Stimulated activated naive CD8-positive, alpha-beta T cell treated with anti-CD3 and anti-CD28 coated beads, Interleukin-15, Interleukin-2, amounts not matched to agents 100 U/mL and 50 U/mL, for 24 hours (primary cell): ENCODE measurements at regions not wholly inside any gene's neighbourhood (a gene's known extent, or its start where the extent isn't known, plus 50 kb on each side); places are given as distances from the start of the nearest gene placed in this dataset.

ENCODE experiments used
- ATAC-seq: fragments of 150-1000 bp; cut with Tn5 transposase; one replicate; pipeline ENCODE4 v1.10.0; 2021
- DNase-seq: peaks from one replicate; pipeline ENCODE4 v3.0.0; 2021

DNA sequence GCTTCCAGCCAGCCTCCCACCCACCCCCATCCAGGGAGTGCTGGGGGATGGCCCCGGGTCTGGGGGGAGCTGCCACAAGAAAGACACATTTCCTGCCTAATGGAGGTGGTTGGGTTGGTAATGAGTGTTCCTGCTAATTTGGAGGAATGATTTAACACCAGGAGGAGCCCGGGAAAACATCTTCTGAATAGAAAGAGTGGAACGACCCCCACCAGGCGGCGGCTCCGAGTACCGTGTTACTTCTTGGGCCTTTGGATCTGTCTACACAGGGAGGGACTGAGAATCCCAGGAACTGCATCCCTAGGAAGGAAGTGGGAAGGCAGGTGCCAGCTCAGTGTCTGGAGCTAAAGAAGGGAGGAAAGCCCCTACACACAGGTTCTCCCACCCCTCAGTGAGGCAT is 64.6 kb downstream of the TSPAN17 start:
- ATAC-seq = no peak
- no peak for DNase-seq

GRCh38 chr5:176712546-176713304 is 65.4 kb downstream of the TSPAN17 start:
- ATAC-seq (no peak), DNase-seq (no peak)

DNA sequence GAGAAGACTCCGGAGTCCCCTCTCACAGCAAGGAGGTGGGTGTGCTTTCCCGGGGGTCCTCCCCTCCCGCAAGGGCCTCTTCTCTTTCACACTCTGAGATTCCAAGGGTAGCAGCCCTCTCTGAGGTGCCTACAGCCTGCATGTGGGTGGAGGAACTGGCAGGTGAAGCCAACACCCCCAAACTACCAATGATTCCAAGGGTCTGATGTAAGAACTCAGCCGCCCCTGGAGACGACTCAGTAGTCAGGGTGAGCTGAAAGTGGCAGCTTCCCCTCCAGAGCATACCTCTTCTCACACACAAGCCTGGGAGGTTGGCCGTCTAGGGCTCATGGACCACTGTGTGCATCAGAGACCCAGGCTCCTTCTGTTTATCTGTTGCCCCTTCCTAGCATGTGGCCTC is 66.1 kb downstream of the TSPAN17 start:
- no peak for DNase-seq
- ATAC-seq = no peak

DNA sequence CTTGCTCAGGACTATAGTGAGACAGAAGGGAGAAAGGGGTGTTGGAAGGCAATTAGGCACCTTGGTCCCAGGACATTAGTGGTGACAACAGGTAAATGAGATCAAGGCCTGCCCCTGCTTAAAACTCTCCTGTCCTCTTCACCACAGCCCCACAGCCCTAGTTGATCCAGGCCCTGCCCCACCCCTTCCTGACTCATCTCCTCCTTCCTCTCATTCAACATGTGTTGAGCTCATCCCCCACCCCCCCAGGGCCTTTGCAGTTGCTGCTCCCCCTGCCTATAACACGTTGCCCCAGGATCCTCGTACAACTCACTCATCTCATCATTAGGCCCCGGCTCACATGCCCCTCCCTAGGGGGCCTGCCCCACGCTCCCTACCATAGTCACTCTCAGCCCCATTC is 66.8 kb downstream of the TSPAN17 start:
- DNase-seq = no peak

GRCh38 chr5:176716320-176716719 is 69.0 kb downstream of the TSPAN17 start:
- DNase-seq (no peak), ATAC-seq (no peak)

More for the DNA sequence above, 66.8 kb downstream of the TSPAN17 start:
- ATAC-seq = peak; percentile 42

DNA sequence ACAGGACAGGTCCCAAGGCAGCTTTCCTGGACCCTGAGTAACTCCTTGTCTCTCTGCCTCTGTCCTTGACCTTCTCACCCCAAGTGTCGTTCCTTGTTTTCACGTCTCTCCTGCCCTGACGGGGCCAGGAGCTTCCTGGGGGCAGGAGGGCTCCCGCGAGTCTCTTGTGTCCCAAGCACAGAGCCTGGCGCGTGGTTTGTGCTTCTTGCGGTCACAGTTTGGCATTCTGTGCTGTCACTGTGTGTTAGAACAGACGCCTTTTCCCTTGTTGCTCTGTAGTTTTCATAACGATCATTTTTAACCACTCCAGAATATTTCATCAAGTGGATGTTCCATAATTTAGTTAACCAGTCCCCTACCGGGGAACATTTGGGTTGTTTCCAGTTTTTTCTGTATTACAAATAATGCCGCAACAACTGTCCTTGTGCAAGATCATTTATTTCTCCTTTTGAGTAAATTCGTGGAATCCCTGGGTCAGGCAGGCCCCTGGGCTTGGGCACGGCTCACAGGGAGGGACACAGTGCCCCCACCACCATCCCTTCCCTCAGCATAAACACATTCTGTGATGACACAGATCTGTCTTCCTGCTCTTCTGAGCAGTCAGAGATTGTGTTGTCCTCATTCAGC is 71.9 kb downstream of the TSPAN17 start:
- ATAC-seq = no peak
- no peak for DNase-seq

DNA sequence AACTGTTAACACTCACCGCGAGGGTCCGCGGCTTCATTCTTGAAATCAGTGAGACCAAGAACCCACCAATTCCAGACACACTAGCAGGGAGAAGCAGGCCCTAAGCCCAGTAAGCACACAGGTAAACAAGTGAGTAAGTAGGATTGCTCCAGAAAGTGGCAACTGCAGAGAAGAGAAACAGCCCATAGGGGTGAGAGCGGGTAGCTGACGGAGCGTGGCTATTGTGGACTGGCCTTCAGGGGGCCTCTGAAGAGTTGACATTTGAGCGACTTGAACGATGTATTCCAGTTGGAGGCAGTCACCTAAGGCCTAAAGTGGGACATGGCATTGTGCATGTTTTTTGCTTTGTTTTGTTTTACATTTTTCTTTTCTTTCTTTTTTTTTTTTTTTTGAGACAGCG is 74.2 kb downstream of the TSPAN17 start:
- DNase-seq (no peak), ATAC-seq (no peak)

- DNase-seq = no peak
- no peak for ATAC-seq
Observed at GRCh38 chr5:176722757-176723156, 75.5 kb downstream of the TSPAN17 start.

DNA sequence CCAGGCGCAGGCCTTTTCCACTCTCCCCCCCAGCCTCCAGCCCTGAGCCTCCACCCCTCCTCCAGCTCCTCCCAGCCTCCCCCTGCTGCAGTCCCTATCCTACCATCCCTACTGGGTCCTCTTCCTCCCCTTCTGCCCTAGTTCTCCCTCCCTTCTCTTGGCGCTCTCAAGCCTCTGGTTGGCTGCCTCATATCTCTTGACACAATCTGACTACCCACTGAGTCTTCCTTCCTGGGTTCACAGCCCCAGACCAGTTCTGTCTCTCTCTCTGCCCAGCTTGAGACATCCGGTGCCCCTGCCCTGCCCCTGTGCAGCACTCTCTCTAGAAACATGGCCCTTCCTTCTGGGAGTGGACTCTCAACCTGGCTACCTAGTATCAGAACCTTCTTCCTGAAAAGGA is 76.2 kb downstream of the TSPAN17 start:
- no peak for ATAC-seq

GRCh38 chr5:176724472-176724871 is 77.2 kb downstream of the TSPAN17 start:
- DNase-seq (no peak), ATAC-seq (no peak)

More for the DNA sequence above, 76.2 kb downstream of the TSPAN17 start:
- DNase-seq = no peak

GRCh38 chr5:176725521-176726280 is 78.4 kb downstream of the TSPAN17 start:
- ATAC-seq = no peak
- no peak for DNase-seq

DNA sequence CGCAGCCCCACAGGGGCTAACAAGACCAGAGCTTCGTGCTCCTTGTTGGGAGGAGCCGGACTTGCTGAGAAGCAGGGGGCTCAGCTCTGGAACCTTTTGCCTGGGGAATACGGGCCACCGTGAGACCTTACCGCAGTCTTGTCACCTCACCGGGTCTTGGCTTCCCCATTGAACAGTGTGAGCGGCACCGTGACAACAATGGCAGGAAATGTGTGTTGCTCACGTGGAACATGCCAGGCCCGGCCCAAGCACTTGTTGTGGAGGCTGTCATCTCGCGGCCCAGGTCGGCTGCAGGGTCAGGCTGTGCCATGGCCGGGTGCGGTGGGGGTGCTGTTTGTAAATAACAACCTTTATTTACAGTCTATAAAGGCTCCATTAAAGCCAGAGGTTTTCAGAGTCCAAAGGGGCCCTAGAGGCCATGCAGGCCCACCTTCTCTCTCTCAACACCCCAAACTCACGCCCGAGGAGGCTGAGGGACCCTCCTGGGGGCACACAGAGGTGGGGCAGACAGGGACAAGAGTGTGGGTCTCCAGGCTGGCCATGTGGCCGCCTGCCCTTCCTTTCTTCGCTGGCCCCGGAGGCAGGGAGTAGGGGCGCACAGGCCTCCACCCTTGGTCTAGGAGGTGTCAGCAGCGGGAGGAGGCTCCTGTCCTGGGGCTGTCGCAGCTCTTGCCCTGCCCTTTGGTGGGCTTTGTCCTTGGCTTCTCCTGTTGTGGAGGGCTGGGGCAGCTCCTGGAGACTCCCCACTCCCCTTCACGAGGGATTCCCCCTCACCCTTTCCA is 79.7 kb downstream of the TSPAN17 start:
- no peak for DNase-seq
- ATAC-seq = no peak

DNA sequence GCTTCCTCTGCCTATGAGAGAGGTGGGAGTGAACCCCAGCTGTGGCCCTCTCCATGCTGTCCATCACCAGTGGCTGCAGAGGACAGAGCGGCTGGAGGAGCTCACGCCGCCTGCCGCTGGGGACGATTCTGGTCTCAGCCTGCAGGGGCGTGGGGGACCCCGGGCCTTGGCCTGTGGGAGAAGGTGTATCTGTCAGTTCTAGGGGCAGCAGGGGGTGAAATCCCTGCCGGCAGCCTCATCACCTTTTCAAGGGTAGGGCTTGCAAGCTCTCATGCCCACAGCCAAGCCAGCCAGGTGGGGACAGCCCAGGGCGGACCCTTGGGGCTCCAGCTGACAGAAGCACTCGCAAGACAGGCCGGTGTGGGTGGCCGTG is 80.2 kb downstream of the TSPAN17 start:
- DNase-seq (no peak), ATAC-seq (no peak)

- no peak for ATAC-seq
- no peak for DNase-seq
Observed at GRCh38 chr5:176727983-176728675, 80.8 kb downstream of the TSPAN17 start.

DNA sequence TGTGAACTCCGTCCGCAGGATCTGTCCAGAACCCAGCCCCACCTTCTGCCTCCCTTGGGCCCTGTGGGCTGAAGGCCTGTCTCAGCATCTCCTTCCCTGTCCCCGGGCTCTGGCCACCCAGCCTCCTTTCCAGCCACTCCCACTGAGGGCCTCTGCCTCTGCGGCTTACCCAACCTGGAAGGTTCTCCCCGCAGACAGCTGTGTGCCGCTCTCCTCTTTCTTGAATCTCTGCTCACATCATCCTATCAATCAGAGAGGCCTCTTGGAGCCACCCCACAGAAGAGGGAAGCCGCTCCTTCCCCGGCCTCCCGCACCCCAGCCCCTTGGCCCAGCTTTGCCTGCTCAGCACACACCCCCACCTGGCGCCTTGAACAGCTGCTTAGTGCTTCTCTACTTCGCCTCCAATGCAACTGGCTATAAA is 81.5 kb upstream of the UNC5A start:
- DNase-seq (no peak), ATAC-seq (no peak)

- ATAC-seq = peak; percentile 38
- DNase-seq = no peak
Observed at GRCh38 chr5:176730815-176731475, 79.4 kb upstream of the UNC5A start.

GRCh38 chr5:176731506-176732160 is 78.7 kb upstream of the UNC5A start:
- no peak for ATAC-seq

GRCh38 chr5:176732306-176732705 is 78.1 kb upstream of the UNC5A start:
- ATAC-seq = no peak
- no peak for DNase-seq

More at GRCh38 chr5:176731506-176732160, 78.7 kb upstream of the UNC5A start:
- DNase-seq = no peak

DNA sequence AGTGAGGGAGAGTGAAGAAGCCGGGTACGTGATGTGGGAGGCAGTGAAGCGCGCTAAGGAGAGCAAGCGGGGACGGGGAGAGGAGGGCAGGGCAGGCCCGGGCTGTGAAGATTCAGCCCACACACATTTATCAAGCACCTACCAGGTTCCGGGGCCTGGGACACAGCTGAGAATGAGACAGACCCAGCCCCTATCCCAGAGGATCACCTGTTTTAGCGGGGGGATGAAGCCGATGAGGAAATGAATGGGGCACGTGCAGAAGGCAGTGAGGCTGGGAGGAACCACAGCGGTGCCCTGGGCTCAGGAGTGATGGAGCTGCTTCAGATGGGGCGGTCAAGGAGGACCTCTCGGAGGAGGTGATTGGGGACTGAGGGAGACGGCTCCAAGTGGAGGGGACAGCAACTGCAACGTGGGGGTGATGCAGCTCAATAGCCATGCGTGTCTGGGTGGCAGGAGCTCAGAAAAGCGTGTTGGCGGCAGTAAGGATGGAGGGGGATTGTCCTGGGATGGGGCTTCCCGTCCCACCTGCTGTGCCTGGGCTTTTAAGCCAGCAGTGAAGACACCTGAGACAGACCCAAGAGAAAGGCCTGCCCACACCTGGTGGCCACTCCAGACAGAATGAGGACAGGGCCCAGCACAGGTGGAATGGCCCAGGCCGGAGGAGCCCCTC is 77.5 kb upstream of the UNC5A start:
- ATAC-seq = no peak
- DNase-seq = no peak
